ENCODE measurements at regions not wholly inside any gene's neighbourhood (a gene's known extent, or its start where the extent isn't known, plus 50 kb on each side); places are given as distances from the start of the nearest gene placed in this dataset.

DNA sequence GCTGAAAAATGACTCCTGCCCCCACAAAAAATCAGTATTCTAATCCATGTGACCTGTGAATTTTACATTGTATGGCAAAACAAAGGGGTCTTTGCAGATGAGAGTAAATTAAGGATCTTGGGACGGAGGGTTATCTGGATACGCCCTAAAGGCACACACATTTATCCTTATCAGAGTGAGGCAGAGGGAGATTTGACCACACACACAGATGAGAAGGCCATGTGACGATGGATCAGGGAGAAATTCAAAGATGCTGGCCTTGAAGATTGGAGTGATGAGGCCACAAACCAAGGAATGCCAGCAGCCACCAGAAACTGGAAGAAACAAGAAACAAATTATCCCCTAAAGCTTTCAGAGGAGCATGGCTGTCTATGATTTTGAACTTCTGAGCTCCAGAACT, 288.5 kb downstream of the XXYLT1 start:
- H3K27ac Mint-ChIP-seq, result no peak overlapping the region
- no peaks in the 10 kb centered on the region for H3K36me3 Mint-ChIP-seq (ENCODE audit: low read depth)
- no peaks in the 10 kb centered on the region for H3K4me1 Mint-ChIP-seq (ENCODE audit: low read depth)
- no peaks in the 10 kb centered on the region for H3K9me3 Mint-ChIP-seq
- peaks cover 13% of the 10 kb centered on the region for H3K27me3 Mint-ChIP-seq
- no peak overlapping the region for H3K4me3 Mint-ChIP-seq

DNA sequence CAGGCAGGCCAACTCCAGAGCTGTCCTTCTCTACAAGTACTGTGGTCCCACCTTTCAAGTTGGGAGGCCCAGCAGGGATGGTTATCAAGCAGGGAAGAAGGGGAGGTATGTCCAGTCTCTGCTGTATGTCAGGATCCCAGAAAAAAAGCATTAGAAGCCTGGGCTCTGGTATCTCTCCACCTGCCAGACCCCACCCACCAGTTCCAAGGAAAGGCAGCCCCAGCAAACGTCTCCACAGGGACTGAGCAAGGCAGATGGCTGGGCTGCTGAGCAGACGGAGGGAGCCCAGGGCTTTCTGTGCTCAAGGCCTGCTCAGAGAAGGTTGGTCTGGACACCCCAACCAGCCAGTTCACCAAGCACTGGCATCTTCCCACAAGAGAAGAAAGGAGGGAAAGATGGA, 287.8 kb downstream of the XXYLT1 start:
- Mint-ChIP-seq H3K4me3 (no peak overlapping the region), H3K36me3 (ENCODE audit: low read depth) (no peaks in the 10 kb centered on the region), H3K27ac (no peak overlapping the region), H3K9me3 (no peaks in the 10 kb centered on the region), H3K27me3 (peaks cover 13% of the 10 kb centered on the region), H3K4me1 (ENCODE audit: low read depth) (no peaks in the 10 kb centered on the region)

DNA sequence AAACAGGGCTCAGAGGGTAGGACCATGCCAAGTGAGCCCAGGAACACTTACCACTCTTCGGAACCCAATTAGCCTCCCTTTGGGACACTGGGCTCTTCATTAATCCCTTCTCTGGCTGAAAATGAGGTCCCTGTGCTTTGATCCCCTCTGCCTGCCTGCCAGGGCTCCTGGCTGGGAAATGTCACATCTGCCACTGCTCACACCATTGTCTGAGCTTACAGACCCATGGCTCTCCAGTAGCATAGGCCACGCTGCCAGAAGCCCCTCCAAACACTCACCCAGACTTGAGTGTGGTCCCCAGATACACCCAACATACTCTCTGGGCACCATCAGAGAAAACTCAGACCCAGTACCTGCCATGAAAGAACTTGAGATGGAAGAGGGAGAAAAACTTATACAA, 287.3 kb downstream of the XXYLT1 start:
- H3K36me3 Mint-ChIP-seq (ENCODE audit: low read depth), result no peaks in the 10 kb centered on the region
- no peak overlapping the region for H3K4me3 Mint-ChIP-seq
- no peaks in the 10 kb centered on the region for H3K4me1 Mint-ChIP-seq (ENCODE audit: low read depth)
- peaks cover 13% of the 10 kb centered on the region for H3K27me3 Mint-ChIP-seq
- H3K9me3 Mint-ChIP-seq, result no peaks in the 10 kb centered on the region
- H3K27ac Mint-ChIP-seq, result no peak overlapping the region

DNA sequence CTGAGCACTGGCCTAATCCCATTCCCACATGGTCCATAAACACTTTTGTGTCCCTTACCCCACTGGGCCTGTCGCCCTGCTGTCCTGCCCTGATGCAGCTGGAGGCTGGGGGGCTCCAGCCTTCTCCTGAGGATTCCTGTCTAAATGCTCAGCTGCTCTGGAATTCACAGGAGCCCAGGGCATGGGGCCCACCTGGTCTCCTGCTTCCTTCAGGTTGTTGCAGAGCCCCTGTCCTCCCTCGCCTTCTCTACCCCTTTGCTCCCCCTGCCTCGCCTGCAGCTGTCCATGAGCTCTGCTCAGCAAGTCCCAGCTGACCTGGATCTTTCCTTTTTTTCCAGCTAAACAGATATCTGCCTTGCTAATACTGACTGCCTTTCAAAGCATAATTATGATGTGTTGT, 286.9 kb downstream of the XXYLT1 start:
- Mint-ChIP-seq H3K36me3 (ENCODE audit: low read depth) (no peaks in the 10 kb centered on the region), H3K27ac (no peak overlapping the region), H3K4me3 (no peak overlapping the region), H3K27me3 (peaks cover 13% of the 10 kb centered on the region), H3K4me1 (ENCODE audit: low read depth) (no peaks in the 10 kb centered on the region), H3K9me3 (no peaks in the 10 kb centered on the region)

DNA sequence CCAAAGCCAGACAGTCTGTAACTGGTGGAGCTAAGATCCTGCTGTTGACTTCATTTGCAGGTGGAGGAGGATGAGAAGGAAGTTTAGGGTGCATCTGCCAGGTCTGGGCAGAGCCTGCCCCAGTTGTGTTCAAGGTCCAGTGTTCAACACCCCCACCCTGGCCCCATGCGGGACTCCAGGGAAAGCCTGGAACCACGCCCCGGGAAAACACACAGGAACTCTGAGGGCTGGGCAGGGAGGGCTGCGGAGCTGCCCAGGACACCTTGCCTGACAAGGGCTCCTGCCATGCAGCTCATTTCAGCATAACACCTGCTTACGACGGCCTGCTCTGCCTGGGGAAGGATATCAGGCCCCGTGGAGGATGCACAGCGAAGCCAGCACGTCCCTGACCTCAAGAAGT, 286.3 kb downstream of the XXYLT1 start:
- no peak overlapping the region for H3K27ac Mint-ChIP-seq
- peaks cover 10% of the 10 kb centered on the region for H3K27me3 Mint-ChIP-seq
- no peaks in the 10 kb centered on the region for H3K36me3 Mint-ChIP-seq (ENCODE audit: low read depth)
- no peaks in the 10 kb centered on the region for H3K4me1 Mint-ChIP-seq (ENCODE audit: low read depth)
- no peak overlapping the region for H3K4me3 Mint-ChIP-seq
- no peaks in the 10 kb centered on the region for H3K9me3 Mint-ChIP-seq

DNA sequence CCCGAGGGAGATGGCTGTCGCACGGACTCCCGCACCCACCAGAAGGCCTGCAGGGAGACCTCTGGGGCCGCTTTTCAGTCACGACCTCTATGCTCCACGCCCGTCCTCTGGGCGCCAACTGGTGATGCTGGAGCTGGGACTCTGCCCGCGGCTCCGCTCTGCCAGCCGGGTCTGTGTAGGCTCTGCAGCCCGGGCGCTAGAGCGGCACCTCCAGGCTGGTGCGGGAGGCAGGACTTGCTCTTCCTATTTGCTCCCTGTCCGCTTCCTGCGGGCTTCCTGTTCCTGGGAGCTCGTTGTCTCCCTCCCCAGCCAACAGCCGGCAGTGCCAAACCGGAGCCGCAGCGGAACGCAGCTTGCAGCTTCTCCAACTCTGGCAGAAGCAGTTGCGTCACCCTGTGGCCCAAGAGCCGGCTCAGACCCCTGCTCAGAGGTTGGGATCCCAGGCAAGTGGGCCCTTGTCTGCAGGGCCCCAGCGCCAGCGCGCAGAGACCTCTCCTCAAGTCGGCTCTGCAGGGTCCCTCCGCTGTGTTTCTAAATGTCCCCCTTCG, 285.9 kb downstream of the XXYLT1 start:
- Mint-ChIP-seq H3K9me3 (no peaks in the 10 kb centered on the region), H3K27ac (no peak overlapping the region), H3K27me3 (peaks cover 6% of the 10 kb centered on the region), H3K4me3 (no peak overlapping the region), H3K36me3 (ENCODE audit: low read depth) (no peaks in the 10 kb centered on the region), H3K4me1 (ENCODE audit: low read depth) (no peaks in the 10 kb centered on the region)

DNA sequence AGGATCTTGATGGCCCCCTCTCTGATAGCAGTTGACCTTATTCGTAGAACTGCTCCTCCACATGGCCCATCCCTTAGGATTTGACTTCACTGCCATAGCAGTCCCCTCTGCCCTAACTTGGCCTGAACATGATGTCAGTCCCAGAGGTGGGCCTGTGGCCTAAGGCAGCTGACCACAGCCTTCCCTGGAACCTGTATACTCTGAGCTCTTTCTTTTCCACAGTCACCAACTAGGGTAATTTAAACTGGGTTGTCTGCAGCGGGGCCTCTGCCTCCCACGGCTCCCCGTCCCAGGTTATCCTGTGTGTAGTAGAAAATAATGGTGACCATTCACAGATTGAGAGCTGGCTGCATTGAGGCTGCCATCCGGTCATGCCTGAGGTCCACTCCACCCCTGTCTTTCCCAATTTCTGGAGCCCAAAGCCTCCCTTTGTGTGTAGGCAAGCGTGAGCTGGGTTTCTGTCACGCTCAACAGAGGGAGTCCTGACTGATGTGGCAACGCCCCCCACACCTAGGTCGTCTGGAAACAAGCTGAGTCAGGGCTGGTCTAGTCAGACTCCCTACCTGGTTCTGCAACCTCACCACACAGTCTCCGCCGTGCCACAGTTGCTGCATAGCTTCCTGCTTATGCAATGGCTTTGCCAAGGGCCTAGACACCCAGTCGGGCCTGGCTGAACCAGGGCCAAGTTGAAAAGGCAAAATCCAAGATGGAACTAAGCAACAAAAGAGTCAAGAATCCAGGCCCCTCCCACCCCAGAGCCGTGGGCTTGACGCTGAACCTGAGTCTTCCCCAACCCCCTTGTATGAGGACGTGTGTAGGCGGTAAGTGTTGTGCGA, 284.5 kb downstream of the XXYLT1 start:
- H3K4me3 Mint-ChIP-seq, result no peak overlapping the region
- peaks cover 12% of the 10 kb centered on the region for H3K27me3 Mint-ChIP-seq
- no peaks in the 10 kb centered on the region for H3K36me3 Mint-ChIP-seq (ENCODE audit: low read depth)
- H3K27ac Mint-ChIP-seq, result no peak overlapping the region
- no peaks in the 10 kb centered on the region for H3K9me3 Mint-ChIP-seq
- H3K4me1 Mint-ChIP-seq (ENCODE audit: low read depth), result no peaks in the 10 kb centered on the region

DNA sequence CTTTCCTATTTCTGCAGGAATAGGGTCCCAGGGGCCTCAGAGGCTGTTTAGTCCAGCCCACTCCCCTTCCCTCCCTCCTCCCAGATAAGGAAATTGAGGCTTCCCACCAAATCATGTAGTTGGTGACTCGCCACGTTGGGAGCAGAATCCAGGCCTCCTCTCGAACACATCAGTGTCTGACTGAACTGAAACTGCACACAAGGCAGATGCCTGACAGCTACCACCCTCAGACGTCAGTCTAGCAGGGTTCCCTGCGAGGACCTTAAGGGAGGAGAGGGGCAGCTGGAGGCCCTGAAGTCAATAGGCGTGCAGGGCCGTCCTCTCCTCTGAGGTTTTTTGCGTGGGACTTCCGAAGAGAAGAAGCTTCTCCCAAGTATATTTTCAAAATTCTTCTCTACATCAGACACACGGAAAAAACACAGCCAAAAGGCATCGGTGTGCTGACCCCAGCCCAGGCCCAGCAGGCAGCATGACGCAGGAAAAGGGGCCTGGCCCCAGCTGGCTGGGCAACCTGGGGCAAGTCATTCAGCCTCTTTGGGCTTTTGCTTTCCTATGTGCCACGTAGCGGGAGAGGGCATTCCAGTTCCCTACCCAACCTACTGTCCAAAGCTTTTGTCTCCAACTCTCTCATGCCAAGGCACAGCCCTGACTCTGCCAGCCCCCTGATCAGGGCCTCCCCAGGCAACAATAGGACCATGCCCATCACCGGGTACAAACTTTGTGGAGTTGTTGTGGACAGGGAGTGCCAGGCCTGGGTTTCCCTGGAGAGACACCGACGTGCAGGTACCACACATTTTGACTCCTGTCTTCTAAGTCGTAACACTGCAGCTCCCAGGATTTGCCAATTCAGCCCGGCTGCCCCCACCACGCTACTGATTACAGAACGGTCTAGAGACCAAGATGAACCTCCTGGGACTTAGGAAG, 283.1 kb downstream of the XXYLT1 start:
- Mint-ChIP-seq H3K36me3 (ENCODE audit: low read depth) (no peaks in the 10 kb centered on the region), H3K27me3 (peaks cover 12% of the 10 kb centered on the region), H3K4me3 (no peak overlapping the region), H3K27ac (no peak overlapping the region), H3K4me1 (ENCODE audit: low read depth) (no peaks in the 10 kb centered on the region), H3K9me3 (no peaks in the 10 kb centered on the region)

DNA sequence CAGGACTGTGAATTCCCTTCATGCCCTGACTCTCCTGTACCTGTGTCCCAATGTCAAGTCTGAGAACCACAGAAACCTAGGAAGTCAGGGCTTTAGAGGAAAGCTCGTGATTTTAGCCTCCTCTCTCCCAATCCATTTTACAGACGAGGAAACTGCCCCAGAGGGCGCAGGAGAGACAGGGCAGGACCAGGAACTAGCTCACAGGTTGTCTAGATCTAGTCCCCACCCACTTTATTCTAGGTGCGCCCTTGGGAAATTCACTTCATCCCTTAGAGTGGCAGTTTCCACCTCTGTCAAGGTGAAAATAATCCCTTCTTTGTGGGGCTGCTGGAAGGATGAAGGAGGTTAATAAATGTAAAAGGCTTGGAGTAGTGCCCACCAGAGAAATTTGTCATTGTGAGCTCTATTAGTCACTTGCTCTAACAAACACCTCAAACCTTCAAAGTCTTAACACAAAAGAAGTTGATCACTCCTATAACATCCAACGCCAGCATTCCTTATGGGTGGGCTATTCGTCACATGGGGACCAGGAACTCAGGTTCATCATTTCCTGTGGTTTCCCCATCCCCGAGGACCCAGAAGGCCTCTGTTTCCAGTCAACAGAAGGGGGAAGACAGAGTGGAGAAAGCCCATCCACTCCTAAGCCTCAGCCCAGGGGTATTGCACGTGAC, 282.3 kb downstream of the XXYLT1 start:
- Mint-ChIP-seq H3K9me3 (no peaks in the 10 kb centered on the region), H3K4me3 (no peak overlapping the region), H3K27ac (no peak overlapping the region), H3K4me1 (ENCODE audit: low read depth) (no peaks in the 10 kb centered on the region), H3K36me3 (ENCODE audit: low read depth) (no peaks in the 10 kb centered on the region), H3K27me3 (peaks cover 12% of the 10 kb centered on the region)

DNA sequence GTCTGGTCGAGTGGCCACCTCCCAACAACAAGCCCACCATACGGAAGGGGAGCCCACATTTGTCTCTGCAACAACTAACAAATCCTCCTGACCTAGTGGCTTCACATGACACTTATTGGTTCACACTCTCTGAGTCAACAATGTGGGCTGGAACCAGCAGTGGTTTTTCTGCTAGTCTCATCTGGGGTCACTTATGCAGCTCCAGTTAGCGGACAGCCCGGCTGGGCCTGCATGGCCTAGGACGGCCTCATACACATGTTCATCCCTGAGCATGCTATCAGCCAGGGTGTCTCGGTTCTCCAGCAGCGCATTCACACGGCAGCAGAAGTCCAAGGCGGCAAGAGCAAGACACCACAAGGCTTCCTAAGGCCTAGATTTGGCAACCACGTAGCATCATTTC, 281.7 kb downstream of the XXYLT1 start:
- H3K4me1 Mint-ChIP-seq (ENCODE audit: low read depth), result no peaks in the 10 kb centered on the region
- H3K27me3 Mint-ChIP-seq, result peaks cover 12% of the 10 kb centered on the region
- H3K4me3 Mint-ChIP-seq, result no peak overlapping the region
- H3K9me3 Mint-ChIP-seq, result no peaks in the 10 kb centered on the region
- no peak overlapping the region for H3K27ac Mint-ChIP-seq
- H3K36me3 Mint-ChIP-seq (ENCODE audit: low read depth), result no peaks in the 10 kb centered on the region

DNA sequence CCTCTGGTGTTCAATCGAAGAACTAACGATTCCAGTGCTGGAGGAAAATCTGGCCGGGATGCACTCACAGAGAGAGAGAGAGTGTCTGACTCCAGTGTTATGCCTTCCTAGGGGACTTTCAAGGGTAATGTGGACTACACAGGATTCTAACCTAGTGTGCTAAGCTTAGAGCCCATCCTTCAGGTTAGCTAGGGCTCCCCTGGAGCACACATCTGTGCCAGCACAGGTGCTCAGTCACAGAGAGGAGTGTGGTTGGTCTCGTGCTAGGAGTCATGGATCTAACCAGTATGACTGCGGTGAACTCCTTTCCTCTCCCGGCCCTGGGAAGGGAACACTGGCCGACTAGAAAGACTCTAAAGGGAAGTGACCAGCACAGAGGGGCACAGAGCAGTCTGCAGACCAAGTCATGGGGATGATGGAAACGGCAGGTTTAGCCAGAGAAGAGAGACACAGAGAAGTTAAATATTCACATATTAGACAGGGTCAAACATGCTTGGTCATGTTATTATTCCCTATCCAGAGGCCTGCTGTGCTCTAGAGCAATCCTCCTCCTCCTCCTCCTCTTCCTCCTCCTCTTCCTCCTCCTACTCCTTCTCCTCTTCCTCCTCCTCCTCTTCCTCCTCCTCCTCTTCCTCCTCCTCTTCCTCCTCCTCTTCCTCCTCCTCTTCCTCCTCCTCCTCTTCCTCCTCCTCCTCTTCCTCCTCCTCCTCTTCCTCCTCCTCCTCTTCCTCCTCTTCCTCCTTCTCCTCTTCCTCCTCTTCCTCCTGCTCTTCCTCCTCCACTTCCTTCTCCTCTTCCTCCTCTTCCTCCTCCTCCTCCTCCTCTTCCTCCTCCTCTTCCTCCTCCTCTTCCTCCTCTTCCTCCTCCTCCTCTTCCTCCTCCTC, 280.3 kb downstream of the XXYLT1 start:
- Mint-ChIP-seq H3K36me3 (ENCODE audit: low read depth) (no peaks in the 10 kb centered on the region), H3K9me3 (no peaks in the 10 kb centered on the region), H3K4me3 (no peak overlapping the region), H3K27ac (no peak overlapping the region), H3K4me1 (ENCODE audit: low read depth) (no peaks in the 10 kb centered on the region), H3K27me3 (peaks cover 12% of the 10 kb centered on the region)

DNA sequence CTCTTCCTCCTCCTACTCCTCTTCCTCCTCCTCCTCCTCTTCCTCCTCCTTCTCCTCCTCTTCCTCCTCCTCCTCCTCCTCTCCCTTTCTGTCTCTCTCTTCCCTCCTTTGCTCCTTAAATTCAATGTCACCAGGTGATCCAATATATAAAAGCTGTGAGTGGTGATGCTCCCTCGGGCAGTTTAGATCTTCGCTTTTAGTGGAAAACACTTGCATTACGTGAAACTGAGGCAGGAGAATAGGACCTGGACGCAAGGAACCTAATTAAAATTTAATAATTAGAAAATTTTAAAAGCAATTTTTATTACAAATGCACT, 279.7 kb downstream of the XXYLT1 start:
- H3K4me3 Mint-ChIP-seq, result no peak overlapping the region
- H3K36me3 Mint-ChIP-seq (ENCODE audit: low read depth), result no peaks in the 10 kb centered on the region
- H3K9me3 Mint-ChIP-seq, result no peaks in the 10 kb centered on the region
- H3K27me3 Mint-ChIP-seq, result peaks cover 8% of the 10 kb centered on the region
- no peak overlapping the region for H3K27ac Mint-ChIP-seq
- no peaks in the 10 kb centered on the region for H3K4me1 Mint-ChIP-seq (ENCODE audit: low read depth)

DNA sequence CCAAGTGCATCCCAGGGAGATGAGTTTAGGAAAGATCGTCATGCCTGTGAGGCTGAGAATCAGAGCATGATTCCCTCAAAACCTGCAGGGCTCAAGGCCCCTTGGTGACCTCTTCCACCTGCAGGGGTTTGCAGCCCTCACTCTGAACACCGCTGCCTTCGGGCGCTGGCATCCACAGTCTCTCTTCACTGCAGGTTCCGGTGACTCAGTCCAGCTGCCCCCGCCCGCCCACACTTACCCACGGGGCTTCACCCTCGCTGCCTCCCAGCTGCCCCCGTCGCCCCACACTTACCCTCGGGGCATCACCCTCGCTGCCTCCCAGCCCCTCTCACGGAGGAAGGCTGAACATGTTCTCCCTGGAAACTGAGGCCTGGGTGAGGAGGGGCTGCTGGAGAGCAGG, 277.1 kb downstream of the XXYLT1 start:
- Mint-ChIP-seq H3K36me3 (ENCODE audit: low read depth) (no peaks in the 10 kb centered on the region), H3K27me3 (peaks cover 6% of the 10 kb centered on the region), H3K9me3 (no peaks in the 10 kb centered on the region), H3K27ac (no peak overlapping the region), H3K4me1 (ENCODE audit: low read depth) (no peaks in the 10 kb centered on the region), H3K4me3 (no peak overlapping the region)

DNA sequence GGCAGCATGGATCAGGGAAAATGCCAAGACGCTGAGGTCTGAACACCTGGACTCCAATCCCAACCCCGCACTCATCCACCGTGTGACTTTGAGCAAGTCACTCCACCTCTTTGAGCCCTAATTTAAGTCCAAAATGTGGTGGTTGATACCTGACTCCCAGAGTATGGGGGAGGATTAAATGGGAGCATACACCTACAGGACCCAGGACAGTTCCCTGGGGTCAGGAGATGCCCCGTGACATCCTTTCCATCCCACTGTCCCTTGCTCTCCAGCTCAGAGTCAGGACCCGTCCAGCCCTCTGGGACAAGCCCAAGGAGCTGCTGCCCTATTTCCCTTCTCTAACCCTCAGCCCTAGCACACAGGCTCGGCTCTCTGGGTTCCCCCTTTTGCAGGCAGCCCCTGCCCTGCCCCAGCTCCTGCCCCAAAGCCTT, 276.4 kb downstream of the XXYLT1 start:
- H3K4me3 Mint-ChIP-seq, result no peak overlapping the region
- H3K27me3 Mint-ChIP-seq, result peaks cover 6% of the 10 kb centered on the region
- H3K9me3 Mint-ChIP-seq, result no peaks in the 10 kb centered on the region
- no peak overlapping the region for H3K27ac Mint-ChIP-seq
- H3K36me3 Mint-ChIP-seq (ENCODE audit: low read depth), result no peaks in the 10 kb centered on the region
- H3K4me1 Mint-ChIP-seq (ENCODE audit: low read depth), result no peaks in the 10 kb centered on the region
